Endothelial cell (in vitro differentiated cells): ENCODE measurements at regions not wholly inside any gene's neighbourhood (a gene's known extent, or its start where the extent isn't known, plus 50 kb on each side); places are given as distances from the start of the nearest gene placed in this dataset.

Experiments used
- DNase-seq: peaks from one replicate; pipeline ENCODE4 v3.0.0; 2021; ENCODE audit warnings: low spot score
- H3K27ac Mint-ChIP-seq: one replicate; pipeline ENCODE4 v1.8.0; 2021; ENCODE audit warnings: mixed read lengths, inconsistent platforms; ENCODE audit not compliant: unreplicated experiment
- H3K27me3 Mint-ChIP-seq: one replicate; pipeline ENCODE4 v1.8.0; 2021; ENCODE audit warnings: mild to moderate bottlenecking, moderate library complexity, mixed read lengths, inconsistent platforms; ENCODE audit not compliant: unreplicated experiment
- H3K36me3 Mint-ChIP-seq: one replicate; pipeline ENCODE4 v1.8.0; 2021; ENCODE audit warnings: mild to moderate bottlenecking, low read depth, mixed read lengths, inconsistent platforms; ENCODE audit not compliant: unreplicated experiment
- H3K4me1 Mint-ChIP-seq: one replicate; pipeline ENCODE4 v1.8.0; 2021; ENCODE audit warnings: mild to moderate bottlenecking, mixed read lengths, inconsistent platforms; ENCODE audit not compliant: unreplicated experiment
- H3K4me3 Mint-ChIP-seq: one replicate; pipeline ENCODE4 v1.8.0; 2021; ENCODE audit warnings: mild to moderate bottlenecking, mixed read lengths, inconsistent platforms; ENCODE audit not compliant: unreplicated experiment
- H3K9me3 Mint-ChIP-seq: one replicate; pipeline ENCODE4 v1.8.0; 2021; ENCODE audit warnings: mixed read lengths, inconsistent platforms; ENCODE audit not compliant: unreplicated experiment
- CTCF ChIP-seq: fragments of 200-600 bp; sonication (generic); IDR thresholded peaks from one replicate; pipeline ENCODE4 v1.5.0; 2021; ENCODE audit warnings: antibody characterized with exemption; ENCODE audit not compliant: unreplicated experiment

DNA sequence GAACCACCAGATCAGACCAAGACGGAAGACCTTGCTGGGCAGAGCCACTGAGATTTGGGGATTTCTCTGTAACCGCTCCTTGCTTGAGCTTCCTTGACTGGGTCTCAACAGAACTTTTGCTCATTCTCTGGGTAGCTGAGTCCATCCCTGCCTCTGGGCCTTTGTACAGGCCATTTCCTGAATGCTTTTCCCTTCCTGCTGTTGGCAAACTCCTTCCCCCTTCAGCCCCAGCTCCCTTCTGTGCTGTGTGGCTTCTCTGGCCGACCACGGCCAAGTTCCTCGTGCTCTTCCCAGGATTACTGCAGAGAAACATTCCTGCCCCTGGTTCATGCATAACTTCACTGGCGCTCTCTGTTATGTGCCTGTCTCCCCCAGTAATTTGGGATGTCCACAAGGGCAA lies 150.5 kb upstream of the GPR26 start:
- no peak for TF ChIP-seq CTCF
- H3K36me3 Mint-ChIP-seq: no peaks in the 10 kb centered on the region
- H3K9me3 Mint-ChIP-seq: no peaks in the 10 kb centered on the region
- H3K27ac Mint-ChIP-seq: no peak overlapping the region
- H3K4me3 Mint-ChIP-seq: no peak overlapping the region
- peaks cover 6% of the 10 kb centered on the region for H3K4me1 Mint-ChIP-seq
- peaks cover 3% of the 10 kb centered on the region for H3K27me3 Mint-ChIP-seq
- no peak for DNase-seq

DNA sequence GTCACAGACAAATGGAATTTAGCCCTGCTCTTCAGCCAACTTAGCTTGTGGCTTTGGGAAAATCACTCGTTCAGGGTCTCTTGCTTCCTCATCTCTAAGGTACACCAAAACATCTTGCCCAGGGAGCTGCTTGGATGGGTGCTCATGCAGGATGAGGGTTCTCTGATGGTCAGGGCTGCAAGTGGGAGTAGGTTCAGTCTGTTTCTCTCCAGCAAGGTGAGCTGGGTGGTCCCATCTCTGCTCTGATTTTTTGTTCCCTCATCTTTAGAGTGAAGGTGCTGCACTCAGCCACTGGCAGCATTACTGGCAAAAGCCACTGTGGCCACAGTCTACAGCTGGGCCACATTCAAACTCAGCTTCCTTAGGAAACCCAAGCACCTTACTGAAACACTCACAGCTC lies 149.9 kb upstream of the GPR26 start:
- no peak for TF ChIP-seq CTCF
- Mint-ChIP-seq H3K27ac (no peak overlapping the region), H3K9me3 (no peaks in the 10 kb centered on the region), H3K36me3 (no peaks in the 10 kb centered on the region), H3K4me1 (peaks cover 6% of the 10 kb centered on the region), H3K27me3 (peaks cover 3% of the 10 kb centered on the region), H3K4me3 (no peak overlapping the region)
- DNase-seq: no peak

GRCh38 chr10:123517426-123517825 lies 148.7 kb upstream of the GPR26 start:
- no peaks in the 10 kb centered on the region for H3K9me3 Mint-ChIP-seq
- H3K27ac Mint-ChIP-seq: no peak overlapping the region
- H3K36me3 Mint-ChIP-seq: no peaks in the 10 kb centered on the region
- H3K4me3 Mint-ChIP-seq: no peak overlapping the region
- peaks cover 6% of the 10 kb centered on the region for H3K4me1 Mint-ChIP-seq
- no peak for TF ChIP-seq CTCF
- no peak for DNase-seq
- peaks cover under 1% of the 10 kb centered on the region for H3K27me3 Mint-ChIP-seq

DNA sequence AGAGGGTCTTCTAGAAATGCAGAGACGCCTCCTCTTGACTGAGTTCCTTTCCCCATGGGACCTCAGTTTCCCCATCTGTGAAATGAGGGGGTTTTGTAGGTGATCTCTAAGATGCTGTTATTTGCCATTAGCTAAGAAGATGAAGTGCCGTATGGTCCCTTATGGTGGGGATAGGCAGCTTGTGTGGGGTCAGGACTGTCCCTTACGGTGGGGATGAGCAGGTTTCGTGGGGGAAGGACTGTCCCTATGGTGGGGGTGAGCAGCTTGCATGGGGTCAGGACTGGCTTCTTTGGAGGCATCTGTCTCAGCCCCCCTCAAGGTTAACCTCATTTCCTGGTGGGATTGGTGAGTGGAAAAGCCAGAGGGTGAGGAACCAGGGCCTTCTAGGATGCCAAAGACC lies 148.3 kb upstream of the GPR26 start:
- DNase-seq: no peak
- no peaks in the 10 kb centered on the region for H3K36me3 Mint-ChIP-seq
- no peak for TF ChIP-seq CTCF
- H3K27me3 Mint-ChIP-seq: no peaks in the 10 kb centered on the region
- H3K9me3 Mint-ChIP-seq: no peaks in the 10 kb centered on the region
- H3K4me3 Mint-ChIP-seq: no peak overlapping the region
- H3K4me1 Mint-ChIP-seq: peaks cover 6% of the 10 kb centered on the region
- H3K27ac Mint-ChIP-seq: no peak overlapping the region

GRCh38 chr10:123518765-123519164 lies 147.4 kb upstream of the GPR26 start:
- no peak for TF ChIP-seq CTCF
- no peaks in the 10 kb centered on the region for H3K9me3 Mint-ChIP-seq
- H3K27ac Mint-ChIP-seq: no peak overlapping the region

More at GRCh38 chr10:123518765-123519164, 147.4 kb upstream of the GPR26 start:
- H3K4me1 Mint-ChIP-seq: peaks cover 6% of the 10 kb centered on the region
- no peak overlapping the region for H3K4me3 Mint-ChIP-seq
- H3K36me3 Mint-ChIP-seq: no peaks in the 10 kb centered on the region
- H3K27me3 Mint-ChIP-seq: no peaks in the 10 kb centered on the region
- no peak for DNase-seq
